Myocyte (in vitro differentiated cells): ENCODE measurements at regions not wholly inside any gene's neighbourhood (a gene's known extent, or its start where the extent isn't known, plus 50 kb on each side); places are given as distances from the start of the nearest gene placed in this dataset.
A peak's percentile ranks its signal among the peaks of the same experiment; 100 is the strongest.

ENCODE experiments used
- DNase-seq: peaks from one replicate; pipeline ENCODE4 v3.0.0-alpha.2; 2012; ENCODE audit warnings: low read depth

- DNase-seq: no peak
Measured at GRCh38 chr5:112625246-112625645, 112.4 kb upstream of the APC start.

- no peak for DNase-seq
Measured at GRCh38 chr5:112625689-112626438, 111.8 kb upstream of the APC start.

- no peak for DNase-seq
Measured at GRCh38 chr5:112626715-112627114, 111.0 kb upstream of the APC start.

GRCh38 chr5:112628214-112628980 lies 109.3 kb upstream of the APC start:
- no peak for DNase-seq

GRCh38 chr5:112630246-112631009 lies 107.3 kb upstream of the APC start:
- DNase-seq: no peak

GRCh38 chr5:112634166-112634565 lies 103.5 kb upstream of the APC start:
- DNase-seq: no peak

- peak; percentile 79 for DNase-seq
Measured at GRCh38 chr5:112634796-112635195, 102.9 kb upstream of the APC start.

- no peak for DNase-seq
Measured at GRCh38 chr5:112635276-112635675, 102.4 kb upstream of the APC start.

GRCh38 chr5:112635771-112636731 lies 101.6 kb upstream of the APC start:
- DNase-seq: no peak

- DNase-seq: no peak
Measured at GRCh38 chr5:112636751-112637150, 100.9 kb upstream of the APC start.

GRCh38 chr5:112637343-112637742 lies 100.3 kb upstream of the APC start:
- peak; percentile 62 for DNase-seq

- DNase-seq: no peak
Measured at GRCh38 chr5:112640546-112640945, 97.1 kb upstream of the APC start.

- DNase-seq: no peak
Measured at GRCh38 chr5:112641515-112642110, 96.1 kb upstream of the APC start.

- peak; percentile 55 for DNase-seq
Measured at GRCh38 chr5:112642885-112643284, 94.8 kb upstream of the APC start.

- peak; percentile 64 for DNase-seq
Measured at GRCh38 chr5:112643339-112643971, 94.2 kb upstream of the APC start.

GRCh38 chr5:112646139-112646936 lies 91.3 kb upstream of the APC start:
- DNase-seq: no peak

- peak; percentile 83 for DNase-seq
Measured at GRCh38 chr5:112647428-112647827, 90.3 kb upstream of the APC start.

GRCh38 chr5:112648264-112648663 lies 89.4 kb upstream of the APC start:
- no peak for DNase-seq

- DNase-seq: no peak
Measured at GRCh38 chr5:112649882-112650281, 87.8 kb upstream of the APC start.
